ENCODE measurements at regions not wholly inside any gene's neighbourhood (a gene's known extent, or its start where the extent isn't known, plus 50 kb on each side); places are given as distances from the start of the nearest gene placed in this dataset.

GRCh38 chr7:159196584-159196983 is 51.9 kb upstream of the VIPR2 start:
- Histone ChIP-seq H3K27me3 (no peaks in the 10 kb centered on the region), H3K36me3 (no peaks in the 10 kb centered on the region), H3K27ac (peak overlapping the region in 1 of 3 donors; percentile 29), H3K4me1 (no peaks in the 10 kb centered on the region), H3K9me3 (no peaks in the 10 kb centered on the region), H3K4me3 (no peak overlapping the region)
- ATAC-seq, result no peak
- no peak for DNase-seq
- intact Hi-C loops (cut with DNase I), result no loop called here
- TF ChIP-seq POLR2A (IDR thresholded peaks at IDR 0.05) (no peak), CTCF (IDR thresholded peaks at IDR 0.05) (no peak)
- WGBS (ENCODE audit: insufficient coverage, low coverage, low lambda C conversion rate, missing lambda C conversion rate), result 87% methylated on average over 8 of the region's 8 CpGs

DNA sequence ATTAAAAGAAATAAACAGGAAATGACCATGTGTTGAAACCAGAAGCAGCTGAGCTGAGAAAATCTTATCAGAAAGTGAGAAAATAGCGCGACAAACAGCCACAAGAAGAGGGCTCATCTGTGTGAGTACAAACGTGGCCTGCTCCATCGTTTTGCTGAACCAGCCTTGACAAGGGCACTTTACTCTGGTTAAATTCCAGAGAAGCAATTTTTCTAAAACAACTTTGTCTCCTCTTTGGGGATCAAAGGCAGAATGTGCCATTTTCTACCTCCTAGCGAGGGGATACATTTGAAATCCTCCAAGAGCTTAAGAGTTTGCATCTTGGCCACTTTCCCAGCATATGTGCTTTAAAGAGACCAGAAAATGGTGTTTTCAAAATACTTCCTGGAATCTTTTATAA is 51.3 kb upstream of the VIPR2 start:
- 37% methylated on average over 5 of the region's 5 CpGs for WGBS (ENCODE audit: insufficient coverage, low coverage, low lambda C conversion rate, missing lambda C conversion rate)
- Histone ChIP-seq H3K4me3 (no peak overlapping the region), H3K27me3 (no peaks in the 10 kb centered on the region), H3K9me3 (no peaks in the 10 kb centered on the region), H3K27ac (peak overlapping the region in 2 of 3 donors; percentile 20 to 29), H3K36me3 (no peaks in the 10 kb centered on the region), H3K4me1 (no peaks in the 10 kb centered on the region)
- ATAC-seq (peak in 3 of 4 donors; percentile 16 to 48 (median 44)), DNase-seq (no peak)
- intact Hi-C loops (cut with DNase I), result no loop called here
- TF ChIP-seq POLR2A (IDR thresholded peaks at IDR 0.05), result no peak
- no peak for TF ChIP-seq CTCF (IDR thresholded peaks at IDR 0.05)

Data from right lobe of liver (tissue), 6 donors.